Suprapubic skin (tissue), 4 donors: ENCODE measurements at regions not wholly inside any gene's neighbourhood (a gene's known extent, or its start where the extent isn't known, plus 50 kb on each side); places are given as distances from the start of the nearest gene placed in this dataset.
"Not testable (repeated sequence)": the region's sequence is repeated elsewhere in the genome, so short reads cannot be mapped to it uniquely, and the experiment has no call there.

Source experiments
- DNase-seq, 2 donors: peaks; one replicate each; pipeline ENCODE4 v3.0.0-alpha.2; 2019; ENCODE audit warnings: low spot score in 2 of 2
- H3K27ac ChIP-seq: fragments of 200-600 bp; sonication (generic); one replicate; pipeline ENCODE4 v1.5.1; 2019
- H3K27me3 ChIP-seq: fragments of 200-600 bp; sonication (generic); one replicate; pipeline ENCODE4 v1.5.1; 2019
- H3K36me3 ChIP-seq: fragments of 200-600 bp; sonication (generic); one replicate; pipeline ENCODE4 v1.5.1; 2019
- H3K4me1 ChIP-seq: fragments of 200-600 bp; sonication (generic); one replicate; pipeline ENCODE4 v1.5.1; 2019
- H3K4me3 ChIP-seq: fragments of 200-600 bp; sonication (generic); one replicate; pipeline ENCODE4 v1.5.1; 2019; ENCODE audit warnings: mild to moderate bottlenecking
- H3K9me3 ChIP-seq: fragments of 200-600 bp; sonication (generic); one replicate; pipeline ENCODE4 v1.5.1; 2019
- CTCF ChIP-seq, 2 donors: fragments of 200-600 bp in 1 of 2; fragments of 450-650 bp in 1 of 2; sonication (generic) in 1 of 2; IDR thresholded peaks; one replicate each; pipeline ENCODE4 v1.5.1; 2016 to 2019; ENCODE audit warnings: antibody characterized with exemption in 2 of 2, mild to moderate bottlenecking in 1 of 2, moderate library complexity in 1 of 2
- EP300 ChIP-seq: sonication (generic); formaldehyde crosslinking; IDR thresholded peaks from one replicate; pipeline ENCODE4 v1.6.1; 2017; ENCODE audit warnings: antibody characterized with exemption
- POLR2A ChIP-seq, 2 donors: fragments of 450-650 bp; IDR thresholded peaks; one replicate each; pipeline ENCODE4 v1.6.1; 2017; ENCODE audit warnings: antibody characterized with exemption in 2 of 2, mild to moderate bottlenecking in 2 of 2, moderate library complexity in 2 of 2
- POLR2AphosphoS5 ChIP-seq, 3 donors: sonication (generic); formaldehyde crosslinking; IDR thresholded peaks; one replicate each; pipeline ENCODE4 v1.6.1; 2017; ENCODE audit warnings: antibody characterized with exemption in 3 of 3
- WGBS: methylation state at CpG from one replicate; pipeline ENCODE4 v1.1.5; 2018; 5-methylcytosine and 5-hydroxymethylcytosine counted together

GRCh38 chr4:66804979-66805378, 740.3 kb downstream of the CENPC start:
- 54% methylated on average over 3 of the region's 3 CpGs for WGBS
- H3K9me3 ChIP-seq, result no peaks in the 10 kb centered on the region
- no peak overlapping the region for H3K27ac ChIP-seq
- no peaks in the 10 kb centered on the region for H3K4me1 ChIP-seq
- TF ChIP-seq EP300 (no peak), POLR2AphosphoS5 (IDR thresholded peaks at IDR 0.05) (no peak), POLR2A (IDR thresholded peaks at IDR 0.05) (no peak), CTCF (IDR thresholded peaks at IDR 0.05) (no peak)
- DNase-seq, result no peak
- no peaks in the 10 kb centered on the region for H3K36me3 ChIP-seq
- H3K27me3 ChIP-seq, result no peaks in the 10 kb centered on the region
- no peak overlapping the region for H3K4me3 ChIP-seq

- H3K36me3 ChIP-seq, result no peaks in the 10 kb centered on the region
- H3K4me3 ChIP-seq, result no peak overlapping the region
- H3K4me1 ChIP-seq, result no peaks in the 10 kb centered on the region
- no peaks in the 10 kb centered on the region for H3K9me3 ChIP-seq
- WGBS, result 80% methylated on average over 2 of the region's 2 CpGs
- no peak for TF ChIP-seq EP300
- TF ChIP-seq POLR2AphosphoS5 (IDR thresholded peaks at IDR 0.05), result no peak
- no peak for TF ChIP-seq CTCF (IDR thresholded peaks at IDR 0.05)
- TF ChIP-seq POLR2A (IDR thresholded peaks at IDR 0.05), result no peak
- no peaks in the 10 kb centered on the region for H3K27me3 ChIP-seq
- H3K27ac ChIP-seq, result no peak overlapping the region
- DNase-seq, result no peak
Observed at GRCh38 chr4:66797608-66798007, 747.7 kb downstream of the CENPC start.

GRCh38 chr4:66795724-66796123, 749.6 kb downstream of the CENPC start:
- no peak for DNase-seq
- no peaks in the 10 kb centered on the region for H3K9me3 ChIP-seq
- WGBS, result 83% methylated on average over 3 of the region's 3 CpGs
- no peaks in the 10 kb centered on the region for H3K27me3 ChIP-seq
- H3K27ac ChIP-seq, result no peak overlapping the region
- TF ChIP-seq POLR2AphosphoS5 (IDR thresholded peaks at IDR 0.05), result no peak
- TF ChIP-seq POLR2A (IDR thresholded peaks at IDR 0.05), result no peak
- TF ChIP-seq CTCF (IDR thresholded peaks at IDR 0.05), result no peak
- no peak for TF ChIP-seq EP300
- no peak overlapping the region for H3K4me3 ChIP-seq
- H3K4me1 ChIP-seq, result no peaks in the 10 kb centered on the region
- H3K36me3 ChIP-seq, result no peaks in the 10 kb centered on the region

- H3K36me3 ChIP-seq, result no peaks in the 10 kb centered on the region
- no peak overlapping the region for H3K4me3 ChIP-seq
- H3K27ac ChIP-seq, result no peak overlapping the region
- no peak for DNase-seq
- H3K27me3 ChIP-seq, result no peaks in the 10 kb centered on the region
- H3K9me3 ChIP-seq, result no peaks in the 10 kb centered on the region
- TF ChIP-seq CTCF (IDR thresholded peaks at IDR 0.05), result no peak
- no peak for TF ChIP-seq POLR2AphosphoS5 (IDR thresholded peaks at IDR 0.05)
- no peak for TF ChIP-seq POLR2A (IDR thresholded peaks at IDR 0.05)
- TF ChIP-seq EP300, result no peak
- 41% methylated on average over 3 of the region's 3 CpGs for WGBS
- H3K4me1 ChIP-seq, result no peaks in the 10 kb centered on the region
Observed at GRCh38 chr4:66794390-66795034, 750.8 kb downstream of the CENPC start.

- TF ChIP-seq POLR2A (IDR thresholded peaks at IDR 0.05), result no peak
- no peaks in the 10 kb centered on the region for H3K27me3 ChIP-seq
- H3K4me1 ChIP-seq, result no peaks in the 10 kb centered on the region
- H3K36me3 ChIP-seq, result no peaks in the 10 kb centered on the region
- no peak overlapping the region for H3K27ac ChIP-seq
- DNase-seq, result no peak
- 47% methylated on average over 2 of the region's 2 CpGs for WGBS
- H3K4me3 ChIP-seq, result no peak overlapping the region
- no peaks in the 10 kb centered on the region for H3K9me3 ChIP-seq
Observed at GRCh38 chr4:66791686-66792085, 753.6 kb downstream of the CENPC start.

GRCh38 chr4:66785479-66785878, 759.8 kb downstream of the CENPC start:
- no peaks in the 10 kb centered on the region for H3K9me3 ChIP-seq
- no peaks in the 10 kb centered on the region for H3K4me1 ChIP-seq
- no peaks in the 10 kb centered on the region for H3K36me3 ChIP-seq
- WGBS, result 93% methylated on average over 2 of the region's 2 CpGs
- H3K27me3 ChIP-seq, result no peaks in the 10 kb centered on the region
- no peak overlapping the region for H3K4me3 ChIP-seq
- H3K27ac ChIP-seq, result no peak overlapping the region
- no peak for DNase-seq
- TF ChIP-seq EP300, result no peak
- TF ChIP-seq POLR2AphosphoS5 (IDR thresholded peaks at IDR 0.05), result no peak
- TF ChIP-seq POLR2A (IDR thresholded peaks at IDR 0.05), result no peak
- TF ChIP-seq CTCF (IDR thresholded peaks at IDR 0.05), result no peak

GRCh38 chr4:66782751-66783150, 762.6 kb downstream of the CENPC start:
- WGBS, result 87% methylated on average over 14 of the region's 18 CpGs
- not testable (repeated sequence) for H3K36me3 ChIP-seq, DNase-seq, H3K27me3 ChIP-seq, H3K4me3 ChIP-seq, H3K9me3 ChIP-seq, H3K4me1 ChIP-seq, H3K27ac ChIP-seq
